Suprapubic skin (tissue), 3 donors: ENCODE measurements at regions not wholly inside any gene's neighbourhood (a gene's known extent, or its start where the extent isn't known, plus 50 kb on each side); places are given as distances from the start of the nearest gene placed in this dataset.

Experiments
- CTCF ChIP-seq, 2 donors: fragments of 200-600 bp in 1 of 2; fragments of 450-650 bp in 1 of 2; sonication (generic) in 1 of 2; IDR thresholded peaks; one replicate each; pipeline ENCODE4 v1.5.1; 2016 to 2019; ENCODE audit warnings: antibody characterized with exemption in 2 of 2, mild to moderate bottlenecking in 1 of 2, moderate library complexity in 1 of 2
- EP300 ChIP-seq: sonication (generic); formaldehyde crosslinking; IDR thresholded peaks from one replicate; pipeline ENCODE4 v1.6.1; 2017; ENCODE audit warnings: antibody characterized with exemption

GRCh38 chr2:187718092-187718491, 163.9 kb upstream of the TFPI start:
- TF ChIP-seq CTCF (IDR thresholded peaks at IDR 0.05) (no peak), EP300 (no peak)
